ENCODE measurements at regions not wholly inside any gene's neighbourhood (a gene's known extent, or its start where the extent isn't known, plus 50 kb on each side); places are given as distances from the start of the nearest gene placed in this dataset.

DNA sequence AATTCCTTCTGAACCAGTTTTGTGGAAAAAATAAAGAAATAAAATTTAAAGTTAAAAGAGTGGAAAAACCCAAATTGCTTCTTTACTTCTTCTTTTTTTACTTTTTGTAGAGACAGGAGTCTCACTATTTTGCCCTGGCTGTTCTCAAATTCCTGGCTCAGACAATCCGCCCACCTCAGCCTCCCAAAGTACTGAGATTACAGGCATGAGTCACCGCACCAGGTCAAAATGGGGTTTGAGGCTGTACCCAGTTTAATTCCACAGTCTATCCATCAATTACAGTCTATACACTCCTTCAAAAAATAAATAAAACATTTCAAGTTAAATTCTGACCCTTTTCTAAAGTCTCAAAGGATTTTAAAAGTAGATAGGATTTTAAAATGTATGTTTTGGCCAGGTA is 120.3 kb downstream of the FAM161A start:
- Histone ChIP-seq H3K9ac (ENCODE audit: low read length) (no peak overlapping the region), H3K23ac (ENCODE audit: low read length in 2 of 2) (no peak overlapping the region), H3K4me1 (ENCODE audit: control insufficient read depth, insufficient read depth, low read depth, low read length) (no peaks in the 10 kb centered on the region), H3K27ac (ENCODE audit: low read length, poor library complexity, severe bottlenecking) (no peak overlapping the region), H3K4ac (ENCODE audit: low read depth in 1 of 2, low read length in 2 of 2) (no peak overlapping the region), H3K4me2 (ENCODE audit: low read length, poor library complexity, severe bottlenecking) (no peak overlapping the region), H4K91ac (ENCODE audit: low read length) (no peak overlapping the region), H2BK5ac (ENCODE audit: low read depth, low read length, poor library complexity, severe bottlenecking) (no peak overlapping the region), H3K79me1 (replicated peaks; ENCODE audit: low read length, poor library complexity, severe bottlenecking) (no peaks in the 10 kb centered on the region), H2BK12ac (ENCODE audit: low read length in 2 of 2) (no peak overlapping the region), H3K9me3 (ENCODE audit: control insufficient read depth, low read length) (no peaks in the 10 kb centered on the region), H2BK15ac (ENCODE audit: low read depth, poor library complexity, severe bottlenecking) (no peak overlapping the region), H2AK5ac (ENCODE audit: low read length, severe bottlenecking) (no peak overlapping the region), H3K27me3 (ENCODE audit: control insufficient read depth in 1 of 2, insufficient read depth in 1 of 2, low read length in 2 of 2) (no peaks in the 10 kb centered on the region), H3K36me3 (ENCODE audit: control insufficient read depth in 1 of 2, insufficient read depth in 2 of 2, low read depth in 1 of 2, low read length in 2 of 2) (no peaks in the 10 kb centered on the region), H4K8ac (ENCODE audit: low read length) (no peak overlapping the region), H3K14ac (ENCODE audit: low read length in 2 of 2) (no peak overlapping the region), H3K4me3 (ENCODE audit: insufficient read depth in 1 of 2, low read depth in 1 of 2, low read length in 2 of 2) (no peak overlapping the region), H3K18ac (ENCODE audit: low read depth in 1 of 2, low read length in 2 of 2) (no peak overlapping the region), H2BK120ac (ENCODE audit: low read depth, low read length) (no peak overlapping the region), H2AFZ (ENCODE audit: low read depth, low read length) (no peak overlapping the region)
- no peak for DNase-seq
- WGBS: 85% methylated on average over 2 of the region's 2 CpGs

DNA sequence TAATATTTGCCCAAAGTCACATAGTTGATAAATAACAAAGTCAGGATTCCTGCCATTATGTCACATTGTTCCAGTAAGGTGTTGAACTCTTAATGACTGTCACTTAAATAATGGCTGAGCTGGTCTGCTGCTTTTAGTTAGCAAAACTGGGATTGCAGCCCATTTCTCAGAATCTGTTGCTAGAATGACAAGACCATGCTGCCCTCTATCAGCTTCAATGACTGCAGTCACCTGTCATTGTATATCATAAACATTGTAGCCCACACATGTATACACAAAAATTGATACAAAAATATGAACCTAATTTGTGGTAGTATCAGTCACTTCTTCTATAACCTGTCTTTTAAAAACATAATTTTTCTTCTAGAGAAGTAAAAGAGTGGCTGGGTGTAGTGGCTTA is 121.1 kb downstream of the FAM161A start:
- Histone ChIP-seq H2BK12ac (ENCODE audit: low read length in 2 of 2) (no peak overlapping the region), H3K4ac (ENCODE audit: low read depth in 1 of 2, low read length in 2 of 2) (no peak overlapping the region), H3K36me3 (ENCODE audit: control insufficient read depth in 1 of 2, insufficient read depth in 2 of 2, low read depth in 1 of 2, low read length in 2 of 2) (no peaks in the 10 kb centered on the region), H3K4me3 (ENCODE audit: insufficient read depth in 1 of 2, low read depth in 1 of 2, low read length in 2 of 2) (no peak overlapping the region), H3K27ac (ENCODE audit: low read length, poor library complexity, severe bottlenecking) (no peak overlapping the region), H3K79me1 (replicated peaks; ENCODE audit: low read length, poor library complexity, severe bottlenecking) (no peaks in the 10 kb centered on the region), H3K9me3 (ENCODE audit: control insufficient read depth, low read length) (no peaks in the 10 kb centered on the region), H3K14ac (ENCODE audit: low read length in 2 of 2) (no peak overlapping the region), H2BK5ac (ENCODE audit: low read depth, low read length, poor library complexity, severe bottlenecking) (no peak overlapping the region), H3K23ac (ENCODE audit: low read length in 2 of 2) (no peak overlapping the region), H3K27me3 (ENCODE audit: control insufficient read depth in 1 of 2, insufficient read depth in 1 of 2, low read length in 2 of 2) (no peaks in the 10 kb centered on the region), H3K4me1 (ENCODE audit: control insufficient read depth, insufficient read depth, low read depth, low read length) (no peaks in the 10 kb centered on the region), H3K4me2 (ENCODE audit: low read length, poor library complexity, severe bottlenecking) (no peak overlapping the region), H3K18ac (ENCODE audit: low read depth in 1 of 2, low read length in 2 of 2) (no peak overlapping the region), H2AK5ac (ENCODE audit: low read length, severe bottlenecking) (no peak overlapping the region), H2AFZ (ENCODE audit: low read depth, low read length) (no peak overlapping the region), H4K8ac (ENCODE audit: low read length) (no peak overlapping the region), H2BK120ac (ENCODE audit: low read depth, low read length) (no peak overlapping the region), H3K9ac (ENCODE audit: low read length) (no peak overlapping the region), H2BK15ac (ENCODE audit: low read depth, poor library complexity, severe bottlenecking) (no peak overlapping the region), H4K91ac (ENCODE audit: low read length) (no peak overlapping the region)
- DNase-seq: no peak

DNA sequence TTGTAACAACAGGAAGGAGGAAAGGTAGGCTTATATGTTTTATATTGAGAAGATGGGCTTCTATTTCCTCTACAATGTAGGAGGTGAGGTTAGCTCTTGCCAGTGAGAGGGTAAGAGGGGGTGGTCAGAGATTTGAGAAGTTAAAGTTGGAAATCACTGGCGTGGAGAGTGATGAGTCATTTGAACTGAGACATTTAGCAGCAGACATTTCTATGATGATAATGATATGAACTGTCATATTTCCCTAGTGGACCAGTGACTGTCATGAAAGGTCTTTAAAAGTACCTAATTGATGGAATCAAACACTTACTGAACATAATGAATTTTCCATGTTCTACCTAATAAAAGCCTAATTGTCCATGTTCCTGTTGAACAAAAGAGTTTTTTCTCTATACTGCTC is 126.1 kb downstream of the FAM161A start:
- Histone ChIP-seq H3K23ac (ENCODE audit: low read length in 2 of 2) (no peak overlapping the region), H3K9me3 (ENCODE audit: control insufficient read depth, low read length) (peaks cover 6% of the 10 kb centered on the region), H2BK12ac (ENCODE audit: low read length in 2 of 2) (no peak overlapping the region), H2BK15ac (ENCODE audit: low read depth, poor library complexity, severe bottlenecking) (no peak overlapping the region), H3K79me1 (replicated peaks; ENCODE audit: low read length, poor library complexity, severe bottlenecking) (no peaks in the 10 kb centered on the region), H3K4me2 (ENCODE audit: low read length, poor library complexity, severe bottlenecking) (no peak overlapping the region), H3K4ac (ENCODE audit: low read depth in 1 of 2, low read length in 2 of 2) (no peak overlapping the region), H2AFZ (ENCODE audit: low read depth, low read length) (no peak overlapping the region), H3K27me3 (ENCODE audit: control insufficient read depth in 1 of 2, insufficient read depth in 1 of 2, low read length in 2 of 2) (no peaks in the 10 kb centered on the region), H2BK120ac (ENCODE audit: low read depth, low read length) (no peak overlapping the region), H3K14ac (ENCODE audit: low read length in 2 of 2) (no peak overlapping the region), H3K4me3 (ENCODE audit: insufficient read depth in 1 of 2, low read depth in 1 of 2, low read length in 2 of 2) (no peak overlapping the region), H2BK5ac (ENCODE audit: low read depth, low read length, poor library complexity, severe bottlenecking) (no peak overlapping the region), H4K91ac (ENCODE audit: low read length) (no peak overlapping the region), H3K18ac (ENCODE audit: low read depth in 1 of 2, low read length in 2 of 2) (no peak overlapping the region), H3K4me1 (ENCODE audit: control insufficient read depth, insufficient read depth, low read depth, low read length) (no peaks in the 10 kb centered on the region), H3K36me3 (ENCODE audit: control insufficient read depth in 1 of 2, insufficient read depth in 2 of 2, low read depth in 1 of 2, low read length in 2 of 2) (no peaks in the 10 kb centered on the region), H3K27ac (ENCODE audit: low read length, poor library complexity, severe bottlenecking) (no peak overlapping the region), H2AK5ac (ENCODE audit: low read length, severe bottlenecking) (no peak overlapping the region), H4K8ac (ENCODE audit: low read length) (no peak overlapping the region), H3K9ac (ENCODE audit: low read length) (no peak overlapping the region)
- no peak for DNase-seq
- WGBS: 20% methylated on average over 1 of the region's 1 CpG

DNA sequence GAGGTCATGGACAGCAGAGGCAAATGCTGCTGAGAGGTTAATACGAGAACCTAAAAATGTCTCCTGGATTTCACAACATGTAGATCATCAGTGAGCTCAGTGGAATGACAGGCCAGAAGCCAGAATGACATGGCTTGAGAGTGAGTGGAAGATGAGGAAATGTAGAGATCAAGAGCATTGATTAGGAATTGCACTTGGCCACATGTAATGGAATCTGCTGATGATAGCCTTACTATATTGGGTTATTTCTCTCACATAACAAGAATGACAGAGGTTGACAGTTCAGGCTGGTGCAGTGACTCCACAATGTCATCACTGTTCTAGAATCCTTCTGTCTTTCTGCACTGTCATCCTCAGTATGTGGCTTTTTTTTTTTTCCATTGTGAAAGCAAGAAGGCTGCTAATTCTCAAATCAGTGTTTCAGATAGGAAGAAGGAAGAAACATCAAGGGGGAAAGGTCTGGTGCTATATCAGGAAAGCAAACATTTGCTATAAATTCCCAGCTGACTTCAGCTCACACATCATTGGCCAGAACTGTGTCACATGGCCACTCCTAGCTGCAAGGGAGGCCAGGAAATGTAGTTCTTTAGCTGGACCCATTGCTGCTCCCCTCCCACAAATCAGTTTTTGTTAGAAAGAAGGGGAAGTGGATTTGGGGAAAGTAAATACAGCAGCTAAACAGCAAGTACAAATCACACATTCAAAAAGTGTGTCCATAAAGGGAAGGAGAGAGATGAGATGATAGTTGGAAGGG is 127.2 kb downstream of the FAM161A start:
- H3K9me3 ChIP-seq (ENCODE audit: control insufficient read depth, low read length): peaks cover 6% of the 10 kb centered on the region
- no peak overlapping the region for H2AFZ ChIP-seq (ENCODE audit: low read depth, low read length)
- H3K4me3 ChIP-seq (ENCODE audit: insufficient read depth in 1 of 2, low read depth in 1 of 2, low read length in 2 of 2): no peak overlapping the region
- DNase-seq: peak; percentile 29
- no peaks in the 10 kb centered on the region for H3K36me3 ChIP-seq (ENCODE audit: control insufficient read depth in 1 of 2, insufficient read depth in 2 of 2, low read depth in 1 of 2, low read length in 2 of 2)
- H2BK5ac ChIP-seq (ENCODE audit: low read depth, low read length, poor library complexity, severe bottlenecking): no peak overlapping the region
- no peak overlapping the region for H3K9ac ChIP-seq (ENCODE audit: low read length)
- no peak overlapping the region for H3K14ac ChIP-seq (ENCODE audit: low read length in 2 of 2)
- no peak overlapping the region for H2BK15ac ChIP-seq (ENCODE audit: low read depth, poor library complexity, severe bottlenecking)
- no peak overlapping the region for H4K91ac ChIP-seq (ENCODE audit: low read length)
- no peak overlapping the region for H3K4ac ChIP-seq (ENCODE audit: low read depth in 1 of 2, low read length in 2 of 2)
- H3K27ac ChIP-seq (ENCODE audit: low read length, poor library complexity, severe bottlenecking): no peak overlapping the region
- H3K27me3 ChIP-seq (ENCODE audit: control insufficient read depth in 1 of 2, insufficient read depth in 1 of 2, low read length in 2 of 2): no peaks in the 10 kb centered on the region
- no peak overlapping the region for H2BK120ac ChIP-seq (ENCODE audit: low read depth, low read length)
- no peak overlapping the region for H3K23ac ChIP-seq (ENCODE audit: low read length in 2 of 2)
- 91% methylated on average over 1 of the region's 1 CpG for WGBS
- H2BK12ac ChIP-seq (ENCODE audit: low read length in 2 of 2): no peak overlapping the region
- no peak overlapping the region for H3K4me2 ChIP-seq (ENCODE audit: low read length, poor library complexity, severe bottlenecking)
- no peaks in the 10 kb centered on the region for H3K79me1 ChIP-seq (replicated peaks; ENCODE audit: low read length, poor library complexity, severe bottlenecking)
- H3K18ac ChIP-seq (ENCODE audit: low read depth in 1 of 2, low read length in 2 of 2): no peak overlapping the region
- H4K8ac ChIP-seq (ENCODE audit: low read length): no peak overlapping the region
- H2AK5ac ChIP-seq (ENCODE audit: low read length, severe bottlenecking): no peak overlapping the region
- no peaks in the 10 kb centered on the region for H3K4me1 ChIP-seq (ENCODE audit: control insufficient read depth, insufficient read depth, low read depth, low read length)

Measured in mesenchymal stem cell (in vitro differentiated cells and primary cell).